ENCODE measurements at regions not wholly inside any gene's neighbourhood (a gene's known extent, or its start where the extent isn't known, plus 50 kb on each side); places are given as distances from the start of the nearest gene placed in this dataset.

GRCh38 chr2:55114597-55114996, 64.3 kb upstream of the RTN4 start:
- Histone ChIP-seq H2AK5ac (ENCODE audit: low read length, severe bottlenecking) (peak overlapping the region; percentile 18), H4K8ac (ENCODE audit: low read length) (no peak overlapping the region), H2AFZ (ENCODE audit: low read depth, low read length) (no peak overlapping the region), H3K79me1 (replicated peaks; ENCODE audit: low read length, poor library complexity, severe bottlenecking) (peaks cover 11% of the 10 kb centered on the region), H3K27me3 (ENCODE audit: control insufficient read depth in 1 of 2, insufficient read depth in 1 of 2, low read length in 2 of 2) (no peaks in the 10 kb centered on the region), H3K9ac (ENCODE audit: low read length) (no peak overlapping the region), H3K4me3 (ENCODE audit: insufficient read depth in 1 of 2, low read depth in 1 of 2, low read length in 2 of 2) (no peak overlapping the region), H3K27ac (ENCODE audit: low read length, poor library complexity, severe bottlenecking) (no peak overlapping the region), H2BK5ac (ENCODE audit: low read depth, low read length, poor library complexity, severe bottlenecking) (no peak overlapping the region), H3K23ac (ENCODE audit: low read length in 2 of 2) (no peak overlapping the region), H3K36me3 (ENCODE audit: control insufficient read depth in 1 of 2, insufficient read depth in 2 of 2, low read depth in 1 of 2, low read length in 2 of 2) (no peaks in the 10 kb centered on the region), H3K14ac (ENCODE audit: low read length in 2 of 2) (no peak overlapping the region), H3K9me3 (ENCODE audit: control insufficient read depth, low read length) (no peaks in the 10 kb centered on the region), H3K4ac (ENCODE audit: low read depth in 1 of 2, low read length in 2 of 2) (peak overlapping the region in 1 of 2 experiments; percentile 35), H2BK12ac (ENCODE audit: low read length in 2 of 2) (peak overlapping the region; percentile 56 to 59), H2BK120ac (ENCODE audit: low read depth, low read length) (no peak overlapping the region), H3K4me2 (ENCODE audit: low read length, poor library complexity, severe bottlenecking) (no peak overlapping the region), H3K18ac (ENCODE audit: low read depth in 1 of 2, low read length in 2 of 2) (no peak overlapping the region), H4K91ac (ENCODE audit: low read length) (no peak overlapping the region), H2BK15ac (ENCODE audit: low read depth, poor library complexity, severe bottlenecking) (no peak overlapping the region), H3K4me1 (ENCODE audit: control insufficient read depth, insufficient read depth, low read depth, low read length) (peaks cover 28% of the 10 kb centered on the region)
- WGBS, result 89% methylated on average over 5 of the region's 5 CpGs
- no peak for DNase-seq

GRCh38 chr2:55114082-55114481, 63.8 kb upstream of the RTN4 start:
- H2AK5ac ChIP-seq (ENCODE audit: low read length, severe bottlenecking), result no peak overlapping the region
- DNase-seq, result no peak
- H2BK5ac ChIP-seq (ENCODE audit: low read depth, low read length, poor library complexity, severe bottlenecking), result no peak overlapping the region
- H4K91ac ChIP-seq (ENCODE audit: low read length), result no peak overlapping the region
- no peaks in the 10 kb centered on the region for H3K27me3 ChIP-seq (ENCODE audit: control insufficient read depth in 1 of 2, insufficient read depth in 1 of 2, low read length in 2 of 2)
- H2AFZ ChIP-seq (ENCODE audit: low read depth, low read length), result no peak overlapping the region
- no peaks in the 10 kb centered on the region for H3K9me3 ChIP-seq (ENCODE audit: control insufficient read depth, low read length)
- 84% methylated on average over 3 of the region's 5 CpGs for WGBS
- no peak overlapping the region for H4K8ac ChIP-seq (ENCODE audit: low read length)
- H2BK15ac ChIP-seq (ENCODE audit: low read depth, poor library complexity, severe bottlenecking), result no peak overlapping the region
- H3K18ac ChIP-seq (ENCODE audit: low read depth in 1 of 2, low read length in 2 of 2), result peak overlapping the region in 1 of 2 experiments; percentile 3
- H3K4me3 ChIP-seq (ENCODE audit: insufficient read depth in 1 of 2, low read depth in 1 of 2, low read length in 2 of 2), result no peak overlapping the region
- H3K4ac ChIP-seq (ENCODE audit: low read depth in 1 of 2, low read length in 2 of 2), result no peak overlapping the region
- peaks cover 28% of the 10 kb centered on the region for H3K4me1 ChIP-seq (ENCODE audit: control insufficient read depth, insufficient read depth, low read depth, low read length)
- no peak overlapping the region for H3K4me2 ChIP-seq (ENCODE audit: low read length, poor library complexity, severe bottlenecking)
- H3K23ac ChIP-seq (ENCODE audit: low read length in 2 of 2), result no peak overlapping the region
- H2BK120ac ChIP-seq (ENCODE audit: low read depth, low read length), result no peak overlapping the region
- peaks cover 11% of the 10 kb centered on the region for H3K79me1 ChIP-seq (replicated peaks; ENCODE audit: low read length, poor library complexity, severe bottlenecking)
- H3K14ac ChIP-seq (ENCODE audit: low read length in 2 of 2), result no peak overlapping the region
- no peak overlapping the region for H3K9ac ChIP-seq (ENCODE audit: low read length)
- no peak overlapping the region for H3K27ac ChIP-seq (ENCODE audit: low read length, poor library complexity, severe bottlenecking)
- no peaks in the 10 kb centered on the region for H3K36me3 ChIP-seq (ENCODE audit: control insufficient read depth in 1 of 2, insufficient read depth in 2 of 2, low read depth in 1 of 2, low read length in 2 of 2)
- H2BK12ac ChIP-seq (ENCODE audit: low read length in 2 of 2), result peak overlapping the region in 1 of 2 experiments; percentile 27

GRCh38 chr2:55112229-55113031, 62.2 kb upstream of the RTN4 start:
- peak overlapping the region in 1 of 2 experiments; percentile 65 for H3K4me3 ChIP-seq (ENCODE audit: insufficient read depth in 1 of 2, low read depth in 1 of 2, low read length in 2 of 2)
- H3K9ac ChIP-seq (ENCODE audit: low read length), result peak overlapping the region; percentile 84
- peak overlapping the region; percentile 89 for H4K8ac ChIP-seq (ENCODE audit: low read length)
- no peak overlapping the region for H3K23ac ChIP-seq (ENCODE audit: low read length in 2 of 2)
- H4K91ac ChIP-seq (ENCODE audit: low read length), result peak overlapping the region; percentile 96
- H2BK120ac ChIP-seq (ENCODE audit: low read depth, low read length), result peak overlapping the region; percentile 90
- H3K4me2 ChIP-seq (ENCODE audit: low read length, poor library complexity, severe bottlenecking), result peak overlapping the region; percentile 3
- H3K79me1 ChIP-seq (replicated peaks; ENCODE audit: low read length, poor library complexity, severe bottlenecking), result peaks cover 12% of the 10 kb centered on the region
- H3K27me3 ChIP-seq (ENCODE audit: control insufficient read depth in 1 of 2, insufficient read depth in 1 of 2, low read length in 2 of 2), result no peaks in the 10 kb centered on the region
- 27% methylated on average over 13 of the region's 13 CpGs for WGBS
- no peak overlapping the region for H2AFZ ChIP-seq (ENCODE audit: low read depth, low read length)
- no peaks in the 10 kb centered on the region for H3K36me3 ChIP-seq (ENCODE audit: control insufficient read depth in 1 of 2, insufficient read depth in 2 of 2, low read depth in 1 of 2, low read length in 2 of 2)
- H2BK15ac ChIP-seq (ENCODE audit: low read depth, poor library complexity, severe bottlenecking), result peak overlapping the region; percentile 30
- no peak overlapping the region for H3K14ac ChIP-seq (ENCODE audit: low read length in 2 of 2)
- H3K27ac ChIP-seq (ENCODE audit: low read length, poor library complexity, severe bottlenecking), result peak overlapping the region; percentile 93
- peak; percentile 83 for DNase-seq
- peak overlapping the region; percentile 89 to 94 for H3K18ac ChIP-seq (ENCODE audit: low read depth in 1 of 2, low read length in 2 of 2)
- H2BK5ac ChIP-seq (ENCODE audit: low read depth, low read length, poor library complexity, severe bottlenecking), result peak overlapping the region; percentile 86
- H3K4ac ChIP-seq (ENCODE audit: low read depth in 1 of 2, low read length in 2 of 2), result peak overlapping the region; percentile 87 to 96
- peak overlapping the region; percentile 93 to 98 for H2BK12ac ChIP-seq (ENCODE audit: low read length in 2 of 2)
- no peaks in the 10 kb centered on the region for H3K9me3 ChIP-seq (ENCODE audit: control insufficient read depth, low read length)
- H3K4me1 ChIP-seq (ENCODE audit: control insufficient read depth, insufficient read depth, low read depth, low read length), result peaks cover 33% of the 10 kb centered on the region
- peak overlapping the region; percentile 87 for H2AK5ac ChIP-seq (ENCODE audit: low read length, severe bottlenecking)

- DNase-seq, result peak; percentile 98
- peaks cover 12% of the 10 kb centered on the region for H3K79me1 ChIP-seq (replicated peaks; ENCODE audit: low read length, poor library complexity, severe bottlenecking)
- no peak overlapping the region for H2AFZ ChIP-seq (ENCODE audit: low read depth, low read length)
- H3K18ac ChIP-seq (ENCODE audit: low read depth in 1 of 2, low read length in 2 of 2), result peak overlapping the region; percentile 92 to 100
- 4% methylated on average over 9 of the region's 11 CpGs for WGBS
- peak overlapping the region; percentile 95 to 96 for H3K4ac ChIP-seq (ENCODE audit: low read depth in 1 of 2, low read length in 2 of 2)
- H3K4me2 ChIP-seq (ENCODE audit: low read length, poor library complexity, severe bottlenecking), result peak overlapping the region; percentile 31
- peak overlapping the region; percentile 100 for H2BK120ac ChIP-seq (ENCODE audit: low read depth, low read length)
- H2BK12ac ChIP-seq (ENCODE audit: low read length in 2 of 2), result peak overlapping the region; percentile 90 to 100
- H3K27me3 ChIP-seq (ENCODE audit: control insufficient read depth in 1 of 2, insufficient read depth in 1 of 2, low read length in 2 of 2), result no peaks in the 10 kb centered on the region
- peak overlapping the region; percentile 96 for H2AK5ac ChIP-seq (ENCODE audit: low read length, severe bottlenecking)
- H3K23ac ChIP-seq (ENCODE audit: low read length in 2 of 2), result no peak overlapping the region
- no peaks in the 10 kb centered on the region for H3K36me3 ChIP-seq (ENCODE audit: control insufficient read depth in 1 of 2, insufficient read depth in 2 of 2, low read depth in 1 of 2, low read length in 2 of 2)
- peak overlapping the region; percentile 90 for H2BK15ac ChIP-seq (ENCODE audit: low read depth, poor library complexity, severe bottlenecking)
- peak overlapping the region in 1 of 2 experiments; percentile 65 for H3K4me3 ChIP-seq (ENCODE audit: insufficient read depth in 1 of 2, low read depth in 1 of 2, low read length in 2 of 2)
- no peak overlapping the region for H3K14ac ChIP-seq (ENCODE audit: low read length in 2 of 2)
- H4K8ac ChIP-seq (ENCODE audit: low read length), result peak overlapping the region; percentile 99
- H3K27ac ChIP-seq (ENCODE audit: low read length, poor library complexity, severe bottlenecking), result peak overlapping the region; percentile 93
- peaks cover 33% of the 10 kb centered on the region for H3K4me1 ChIP-seq (ENCODE audit: control insufficient read depth, insufficient read depth, low read depth, low read length)
- H4K91ac ChIP-seq (ENCODE audit: low read length), result peak overlapping the region; percentile 100
- H3K9ac ChIP-seq (ENCODE audit: low read length), result peak overlapping the region; percentile 84
- peak overlapping the region; percentile 97 for H2BK5ac ChIP-seq (ENCODE audit: low read depth, low read length, poor library complexity, severe bottlenecking)
- H3K9me3 ChIP-seq (ENCODE audit: control insufficient read depth, low read length), result no peaks in the 10 kb centered on the region
These were observed 61.4 kb upstream of the RTN4 start for GRCh38 chr2:55111570-55112228.

All from mesenchymal stem cell (in vitro differentiated cells and primary cell).